Forelimb muscle (tissue), 1 donor: ENCODE measurements at regions not wholly inside any gene's neighbourhood (a gene's known extent, or its start where the extent isn't known, plus 50 kb on each side); places are given as distances from the start of the nearest gene placed in this dataset.

ENCODE experiments used
- DNase-seq: peaks from one replicate; pipeline ENCODE4 v3.0.0-alpha.2; 2013; ENCODE audit warnings: low read depth

GRCh38 chr16:5907544-5907943 lies 809.9 kb upstream of the EEF2KMT start:
- no peak for DNase-seq

GRCh38 chr16:5906351-5906750 lies 808.8 kb upstream of the EEF2KMT start:
- DNase-seq, result no peak

DNA sequence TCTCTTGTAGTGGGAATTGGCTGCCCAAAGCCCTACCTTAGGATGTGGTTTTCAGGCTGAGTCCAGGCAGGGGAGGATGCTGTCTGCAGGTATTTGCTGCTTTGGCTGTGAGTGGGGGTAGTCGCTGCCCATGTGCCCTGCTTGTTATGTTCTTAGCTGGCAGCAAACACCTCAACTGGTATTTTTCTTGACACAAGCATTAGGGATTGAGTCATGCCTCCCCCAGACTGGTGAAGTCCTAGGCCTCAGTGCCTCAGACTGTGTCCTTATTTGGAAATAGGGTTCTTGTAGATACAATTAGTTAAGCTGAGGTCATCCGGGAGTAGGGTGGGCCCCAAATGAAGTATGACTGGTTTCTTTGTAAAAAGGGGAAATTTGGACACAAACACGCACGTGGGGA lies 808.3 kb upstream of the EEF2KMT start:
- DNase-seq, result no peak

- DNase-seq, result no peak
Measured at GRCh38 chr16:5903832-5904231, 806.2 kb upstream of the EEF2KMT start.

GRCh38 chr16:5903153-5903552 lies 805.6 kb upstream of the EEF2KMT start:
- DNase-seq, result no peak

DNA sequence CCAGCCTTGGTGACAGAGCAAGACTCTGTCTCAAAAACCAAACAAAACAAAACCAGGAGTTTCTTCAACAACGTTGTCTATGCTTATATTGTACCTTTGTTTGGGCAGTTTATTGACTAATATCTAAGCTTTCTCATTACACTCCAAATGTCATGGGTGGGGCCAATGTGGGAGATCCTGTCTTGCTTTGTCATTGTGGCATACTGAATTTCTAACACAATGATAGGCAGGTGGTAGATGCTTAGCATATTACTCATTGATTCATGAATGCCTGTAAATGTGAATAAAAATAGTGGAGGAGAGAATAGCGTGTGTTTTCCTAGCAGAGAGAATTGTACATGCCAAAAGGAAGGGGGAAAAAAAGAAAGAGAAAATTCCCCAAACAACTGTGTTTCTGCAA lies 802.5 kb upstream of the EEF2KMT start:
- no peak for DNase-seq

DNA sequence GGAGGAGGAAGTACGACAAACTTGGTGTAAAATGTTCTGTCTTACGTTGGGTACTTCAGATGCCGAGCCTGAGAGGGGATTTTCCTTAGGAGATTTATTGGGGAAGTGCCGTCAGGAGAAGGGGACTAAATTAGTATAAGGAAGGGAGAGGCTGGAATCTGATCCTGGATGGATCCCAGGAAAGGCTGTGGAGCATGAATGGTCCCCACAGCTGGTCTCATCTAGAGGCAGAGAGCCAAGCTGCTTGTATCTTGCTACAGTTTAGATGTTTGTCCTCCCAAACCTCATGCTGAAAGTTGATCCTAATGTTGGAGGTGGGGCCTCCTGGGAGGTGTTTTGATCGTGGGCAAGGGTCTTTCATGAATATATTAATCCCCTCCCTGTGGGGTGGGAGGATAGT lies 798.4 kb upstream of the EEF2KMT start:
- DNase-seq, result peak; percentile 20

DNA sequence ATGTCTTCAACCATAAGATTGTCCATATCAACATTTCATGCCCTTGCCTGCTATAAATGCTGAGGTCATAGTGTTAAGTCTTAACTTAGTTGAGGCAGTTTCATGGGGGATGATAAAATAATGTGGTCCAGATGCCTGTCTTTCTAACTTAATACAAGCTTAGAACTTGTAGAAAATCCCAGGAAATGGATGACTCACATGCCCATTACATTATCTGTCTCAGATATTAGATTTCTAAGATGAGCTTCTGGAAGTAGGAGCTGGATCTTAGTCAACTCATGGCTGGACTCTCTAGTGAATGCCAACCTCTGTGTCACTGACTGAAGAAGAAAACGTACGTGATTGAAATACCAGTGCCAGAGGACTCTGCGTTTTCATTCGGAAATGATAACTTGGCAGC lies 797.5 kb upstream of the EEF2KMT start:
- DNase-seq, result no peak

DNA sequence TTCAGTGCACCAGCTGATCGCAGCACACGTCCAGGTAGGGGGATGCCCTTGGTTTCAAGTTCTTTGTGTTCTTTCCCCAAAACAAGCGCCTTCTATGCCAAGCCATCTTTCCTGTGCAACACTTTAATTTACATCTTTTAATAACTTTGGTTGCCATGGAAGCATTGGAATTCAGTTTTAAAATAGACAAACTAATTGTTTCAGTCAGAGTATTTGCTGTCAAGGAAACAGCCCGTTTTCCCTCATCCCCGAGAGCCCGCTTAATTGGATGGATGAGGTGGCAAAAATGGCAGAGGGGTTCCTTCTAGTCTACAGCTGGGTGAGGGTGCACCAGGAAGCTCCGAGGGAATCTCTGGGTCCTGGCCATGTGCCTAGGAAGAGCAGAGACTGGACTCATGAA lies 793.7 kb upstream of the EEF2KMT start:
- no peak for DNase-seq

DNA sequence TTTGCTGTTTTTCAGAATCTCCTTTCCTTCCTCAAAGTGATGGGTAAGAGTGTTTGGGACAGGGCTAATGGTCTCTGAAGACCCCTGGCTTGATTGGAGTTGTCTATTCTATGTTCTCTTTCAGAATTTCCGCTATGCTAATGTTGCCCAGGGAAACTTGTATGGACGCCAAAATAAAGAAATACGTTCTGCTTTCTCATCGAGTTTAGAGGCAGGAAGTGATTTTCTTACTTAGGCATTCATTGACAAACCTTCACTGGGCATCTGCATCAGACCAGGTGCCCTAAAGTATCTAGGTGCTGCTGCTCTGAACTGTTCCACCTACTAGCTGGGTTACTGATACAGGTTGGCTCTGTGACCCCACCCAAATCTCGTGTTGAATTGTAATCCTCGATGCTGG lies 787.9 kb upstream of the EEF2KMT start:
- DNase-seq, result no peak

DNA sequence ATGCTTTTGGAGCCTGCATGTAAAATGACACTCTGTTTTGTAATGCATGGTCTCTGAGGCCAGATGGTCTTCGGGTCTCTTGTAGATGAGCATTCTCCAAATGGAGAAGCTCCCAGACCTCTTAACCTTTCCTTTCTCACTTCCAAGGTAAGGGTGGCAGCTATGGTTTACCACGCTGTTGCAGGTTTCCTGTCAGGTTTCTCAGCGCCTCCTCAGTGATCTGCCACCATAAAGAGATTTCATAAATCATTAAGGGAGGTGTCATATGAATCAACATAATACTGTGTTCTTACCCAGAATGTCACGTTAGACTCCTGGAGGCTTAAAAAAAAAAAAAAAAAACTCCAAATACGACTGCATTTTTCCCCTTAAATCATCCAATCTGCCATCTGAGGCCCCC lies 787.4 kb upstream of the EEF2KMT start:
- no peak for DNase-seq

- DNase-seq, result no peak
Measured at GRCh38 chr16:5884339-5884738, 786.7 kb upstream of the EEF2KMT start.

- no peak for DNase-seq
Measured at GRCh38 chr16:5882087-5882640, 784.6 kb upstream of the EEF2KMT start.

DNA sequence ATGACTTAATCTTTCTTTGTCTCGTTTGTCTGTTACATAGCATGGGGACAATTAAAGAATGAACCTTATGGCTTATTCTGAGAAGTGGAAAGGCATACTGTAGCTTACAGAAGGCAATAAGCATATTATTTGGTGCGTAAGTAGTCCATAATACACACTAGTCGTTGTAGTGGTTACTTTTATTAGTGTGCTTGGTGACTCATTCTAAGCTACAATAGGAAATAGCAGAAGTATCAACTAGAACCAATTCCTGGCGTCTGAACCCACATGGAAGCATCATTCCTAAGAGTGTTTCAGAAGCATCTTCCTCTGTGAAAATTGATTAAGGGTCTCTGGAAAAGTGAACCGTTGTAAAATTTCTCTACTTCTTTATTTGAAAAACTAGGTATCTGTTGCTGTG lies 777.8 kb upstream of the EEF2KMT start:
- no peak for DNase-seq

GRCh38 chr16:5874899-5875298 lies 777.3 kb upstream of the EEF2KMT start:
- DNase-seq, result no peak

GRCh38 chr16:5873221-5873620 lies 775.6 kb upstream of the EEF2KMT start:
- no peak for DNase-seq

GRCh38 chr16:5870886-5871691 lies 773.5 kb upstream of the EEF2KMT start:
- no peak for DNase-seq

GRCh38 chr16:5867250-5867649 lies 769.7 kb upstream of the EEF2KMT start:
- no peak for DNase-seq

GRCh38 chr16:5865236-5865635 lies 767.6 kb upstream of the EEF2KMT start:
- DNase-seq, result no peak

DNA sequence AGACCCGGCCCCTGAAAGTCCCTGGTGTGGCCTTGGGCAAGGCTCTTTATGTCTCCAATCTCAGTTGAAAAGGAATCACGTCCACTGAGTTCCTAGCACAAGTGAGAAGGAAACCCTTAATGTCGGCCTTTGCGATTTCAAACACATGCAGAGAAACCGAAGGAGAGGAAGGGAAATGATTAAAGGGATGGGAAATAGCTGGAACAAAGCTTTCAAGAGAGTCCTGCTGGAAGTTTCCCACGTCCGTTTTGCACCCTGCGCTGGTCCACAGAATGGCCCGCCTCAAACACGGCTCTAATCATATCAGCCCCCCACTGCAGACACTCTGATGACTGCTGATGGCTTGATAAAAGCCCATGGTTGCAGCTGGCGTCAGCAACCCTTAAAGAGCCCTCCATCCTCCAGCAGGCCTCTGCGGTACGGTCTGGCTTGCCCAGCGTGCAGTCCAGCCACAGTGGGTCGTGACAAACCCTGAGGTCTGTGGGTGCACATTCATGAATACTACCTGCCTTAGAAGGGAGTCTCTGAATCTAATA lies 765.5 kb upstream of the EEF2KMT start:
- DNase-seq, result no peak

GRCh38 chr16:5862103-5862840 lies 764.7 kb upstream of the EEF2KMT start:
- DNase-seq, result no peak

DNA sequence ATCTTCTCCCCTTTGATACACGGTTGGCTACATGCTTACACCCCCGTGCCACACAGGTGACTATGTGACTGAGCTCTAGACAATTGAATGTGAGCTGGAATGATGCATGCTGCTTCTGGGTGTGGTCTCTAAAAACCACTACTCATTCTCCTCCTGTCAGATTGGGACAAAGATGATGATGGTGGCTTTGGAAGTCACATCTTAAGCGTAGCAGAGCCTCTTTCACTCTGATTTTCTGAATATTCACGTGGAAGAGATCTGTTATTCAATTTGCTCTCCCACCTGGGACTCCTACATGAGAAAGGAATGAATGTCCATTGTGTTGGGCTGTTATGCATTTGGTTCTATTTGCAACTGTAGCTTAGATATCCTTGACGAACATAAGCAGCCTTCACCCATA lies 763.6 kb upstream of the EEF2KMT start:
- no peak for DNase-seq

GRCh38 chr16:5858180-5858579 lies 760.6 kb upstream of the EEF2KMT start:
- no peak for DNase-seq
